ENCODE measurements at regions not wholly inside any gene's neighbourhood (a gene's known extent, or its start where the extent isn't known, plus 50 kb on each side); places are given as distances from the start of the nearest gene placed in this dataset.
"Not testable (repeated sequence)": the region's sequence is repeated elsewhere in the genome, so short reads cannot be mapped to it uniquely, and the experiment has no call there.

DNA sequence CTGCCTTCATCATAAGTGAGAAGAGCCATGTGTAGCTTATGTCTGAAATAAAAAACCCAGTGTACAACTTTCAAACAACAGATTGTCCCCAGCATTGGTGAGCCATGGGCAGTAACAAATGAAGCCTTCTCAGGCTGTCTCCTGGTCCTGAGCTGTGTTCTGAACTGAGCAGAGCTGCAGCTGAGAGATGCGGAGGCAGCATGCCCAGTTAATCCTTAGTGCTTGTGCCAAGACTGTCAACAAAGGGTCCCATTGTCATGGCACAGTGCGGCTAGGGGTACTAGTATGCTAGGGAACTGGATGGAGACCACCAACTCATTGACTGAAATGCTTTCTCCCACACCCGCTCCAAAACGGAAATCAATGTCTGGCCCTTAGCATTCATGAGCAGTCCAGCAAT, 154.3 kb downstream of the RMST start:
- no peak for DNase-seq (ENCODE audit: low read depth in 2 of 2, low spot score in 1 of 2)

DNA sequence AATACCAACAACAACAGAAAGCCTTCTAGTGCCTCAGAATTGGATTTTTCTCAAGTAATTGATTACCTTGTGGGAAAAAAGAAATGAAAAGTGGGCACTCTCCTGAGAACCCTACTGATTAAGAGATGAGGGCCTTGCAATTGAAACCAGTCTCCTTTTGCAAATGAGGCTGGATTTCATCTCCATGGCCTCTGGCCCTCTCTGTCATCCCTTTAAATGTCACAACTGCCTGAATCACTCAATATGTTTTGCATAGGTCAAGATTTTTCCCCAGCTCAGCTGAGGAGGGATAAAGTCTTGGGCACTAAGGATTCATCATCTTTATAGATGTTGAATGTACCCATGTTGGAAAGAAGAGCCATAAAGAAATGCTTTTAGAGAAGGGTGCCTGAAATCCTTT, 166.4 kb downstream of the RMST start:
- no peak for DNase-seq (ENCODE audit: low read depth in 2 of 2, low spot score in 1 of 2)

DNA sequence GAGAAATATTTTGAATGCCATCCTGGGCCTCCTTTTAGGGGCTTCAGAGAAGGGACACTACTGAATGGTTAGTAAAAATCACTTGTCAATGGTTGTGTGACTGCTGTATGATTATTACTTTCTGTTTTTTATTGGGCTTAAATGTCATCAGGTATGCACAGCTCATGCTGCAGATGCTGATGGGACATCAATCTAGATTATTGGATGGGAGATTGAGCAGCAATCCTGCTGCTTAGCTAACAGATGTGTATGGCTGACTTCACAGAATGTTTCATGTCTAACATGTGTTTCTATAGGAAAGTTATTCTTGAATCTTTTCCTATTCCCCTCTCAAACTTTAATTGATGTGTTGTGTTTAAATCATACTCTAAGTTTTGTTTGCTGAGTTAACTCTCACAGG, 166.8 kb downstream of the RMST start:
- DNase-seq (ENCODE audit: low read depth in 2 of 2, low spot score in 1 of 2), result no peak

DNA sequence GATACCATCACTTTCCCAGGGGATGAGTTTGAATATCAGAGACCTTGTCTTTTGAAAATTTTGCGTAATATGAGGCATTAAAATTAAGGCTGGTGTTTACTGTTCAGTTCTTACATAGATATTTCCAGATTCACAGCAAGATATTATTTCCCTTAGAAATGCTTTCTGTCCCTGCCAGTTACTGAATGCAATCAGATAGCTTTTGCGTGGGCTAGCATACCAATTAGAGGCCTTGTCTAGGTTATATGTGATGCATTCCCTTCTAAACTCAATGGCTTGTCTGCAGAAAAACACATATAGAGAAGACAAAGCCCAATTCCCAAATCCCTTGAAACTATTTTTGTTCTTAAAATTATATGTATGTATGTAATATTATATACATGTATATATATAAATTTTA, 167.8 kb downstream of the RMST start:
- DNase-seq (ENCODE audit: low read depth in 2 of 2, low spot score in 1 of 2), result no peak

GRCh38 chr12:97630875-97631274, 168.3 kb downstream of the RMST start:
- DNase-seq (ENCODE audit: low read depth in 2 of 2, low spot score in 1 of 2), result no peak

DNA sequence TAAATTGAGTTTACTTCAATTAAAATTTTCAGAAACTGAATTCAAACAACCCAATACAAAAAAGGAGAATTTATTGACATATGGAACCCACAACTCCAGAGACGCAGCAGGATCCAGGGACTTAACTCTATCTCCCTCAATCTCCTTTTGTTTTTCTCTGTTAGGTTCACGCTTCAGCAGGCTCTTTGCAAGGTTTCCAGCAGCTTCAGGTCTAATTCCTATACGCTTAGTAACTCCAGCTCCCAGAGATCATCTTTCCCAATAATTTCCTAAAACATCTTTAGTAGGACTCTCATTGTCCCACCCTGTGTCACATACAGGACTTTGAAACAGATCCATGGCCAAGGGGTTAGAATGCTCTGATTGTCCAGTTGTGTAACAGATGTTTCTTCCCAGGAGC, 175.2 kb downstream of the RMST start:
- DNase-seq (ENCODE audit: low read depth in 2 of 2, low spot score in 1 of 2), result no peak

GRCh38 chr12:97638739-97639138, 176.1 kb downstream of the RMST start:
- DNase-seq (ENCODE audit: low read depth in 2 of 2, low spot score in 1 of 2), result no peak

GRCh38 chr12:97639702-97640101, 177.1 kb downstream of the RMST start:
- DNase-seq (ENCODE audit: low read depth in 2 of 2, low spot score in 1 of 2), result no peak

DNA sequence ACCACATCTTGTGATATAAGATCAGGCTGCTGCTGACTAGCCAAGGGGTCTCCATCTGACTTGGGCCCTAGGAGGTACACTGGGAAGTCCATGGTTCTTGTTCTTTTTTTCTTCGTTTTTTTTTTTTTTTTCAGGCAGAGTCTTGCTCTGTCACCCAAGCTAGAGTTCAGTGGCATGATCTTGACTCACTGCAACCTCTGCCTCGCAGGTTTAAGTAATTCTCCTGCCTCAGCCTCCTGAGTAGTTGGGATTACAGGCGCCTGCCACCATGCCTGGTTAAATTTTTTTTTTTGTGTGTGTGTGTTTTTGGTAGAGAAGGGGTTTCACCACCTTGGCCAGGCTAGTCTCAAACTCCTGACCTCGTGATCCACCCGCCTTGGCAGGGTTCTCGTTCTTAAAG, 178.2 kb downstream of the RMST start:
- DNase-seq (ENCODE audit: low read depth in 2 of 2, low spot score in 1 of 2), result no peak

DNA sequence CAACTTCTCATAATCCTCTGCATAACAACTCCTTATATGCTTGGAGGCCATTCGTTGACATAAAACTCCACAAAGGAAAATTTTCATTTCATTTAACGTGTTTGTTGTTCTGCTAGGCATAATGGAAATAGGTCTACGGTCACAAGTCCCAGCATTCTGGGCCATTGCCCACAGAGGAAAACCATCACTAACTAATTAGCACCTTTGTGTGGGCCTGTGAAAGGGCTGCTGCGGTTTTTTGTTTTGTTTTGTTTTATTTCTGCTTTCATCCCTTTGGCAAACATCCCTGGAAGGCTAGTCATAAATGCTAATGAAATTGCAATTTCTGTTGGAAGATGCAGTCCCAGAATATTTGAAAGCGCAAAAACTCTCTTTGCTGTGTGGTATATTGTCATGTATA, 180.3 kb downstream of the RMST start:
- no peak for DNase-seq (ENCODE audit: low read depth in 2 of 2, low spot score in 1 of 2)

GRCh38 chr12:97643924-97644323, 181.3 kb downstream of the RMST start:
- no peak for DNase-seq (ENCODE audit: low read depth in 2 of 2, low spot score in 1 of 2)

GRCh38 chr12:97645726-97646125, 183.1 kb downstream of the RMST start:
- DNase-seq (ENCODE audit: low read depth in 2 of 2, low spot score in 1 of 2), result no peak

- DNase-seq (ENCODE audit: low read depth in 2 of 2, low spot score in 1 of 2), result no peak
These were observed 184.5 kb downstream of the RMST start for GRCh38 chr12:97647142-97647541.

GRCh38 chr12:97650242-97650641, 187.6 kb downstream of the RMST start:
- DNase-seq (ENCODE audit: low read depth in 2 of 2, low spot score in 1 of 2), result no peak

- not testable (repeated sequence) for DNase-seq (ENCODE audit: low read depth in 2 of 2, low spot score in 1 of 2)
These were observed 193.9 kb downstream of the RMST start for GRCh38 chr12:97656548-97656947.

- DNase-seq (ENCODE audit: low read depth in 2 of 2, low spot score in 1 of 2), result no peak
These were observed 196.7 kb downstream of the RMST start for GRCh38 chr12:97659117-97659880.

DNA sequence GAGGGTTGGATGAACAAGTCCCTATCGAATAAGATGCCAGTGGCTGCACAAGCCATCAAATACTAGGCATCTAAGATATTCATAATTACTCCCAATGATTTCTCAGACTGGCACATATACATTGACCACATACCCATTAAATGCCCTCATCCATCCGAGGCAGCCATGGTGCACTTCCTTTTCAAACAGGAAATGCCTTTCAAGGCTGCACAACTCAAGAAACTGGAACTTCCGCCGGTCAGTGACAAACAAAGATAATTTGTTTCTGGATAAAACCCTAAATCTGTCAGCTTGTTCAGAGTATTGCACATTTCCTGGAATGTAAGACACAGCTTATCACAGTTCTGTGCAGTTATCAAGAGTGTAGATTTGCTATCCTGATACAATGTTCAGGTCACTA, 203.7 kb downstream of the RMST start:
- no peak for DNase-seq (ENCODE audit: low read depth in 2 of 2, low spot score in 1 of 2)

- DNase-seq (ENCODE audit: low read depth in 2 of 2, low spot score in 1 of 2), result no peak
These were observed 210.3 kb downstream of the RMST start for GRCh38 chr12:97672870-97673269.

DNA sequence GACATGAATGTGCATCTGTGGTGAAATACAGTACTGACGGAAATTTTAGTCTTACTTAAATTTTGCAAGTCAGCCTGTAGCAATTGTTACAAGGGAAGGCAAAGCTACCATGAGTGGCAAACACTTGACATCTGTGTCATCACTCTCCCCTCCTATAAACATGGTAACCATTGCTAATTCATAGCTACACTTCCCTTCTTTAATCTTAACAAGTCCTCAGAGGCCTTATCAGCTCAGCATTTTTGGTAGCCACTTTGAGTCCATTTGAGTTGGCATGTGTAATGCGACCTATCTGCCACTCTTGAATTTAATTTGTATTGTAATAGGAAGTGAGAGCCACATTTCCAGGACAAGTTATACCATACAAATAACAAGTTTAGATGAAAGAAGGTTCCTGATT, 218.1 kb downstream of the RMST start:
- no peak for DNase-seq (ENCODE audit: low read depth in 2 of 2, low spot score in 1 of 2)

DNA sequence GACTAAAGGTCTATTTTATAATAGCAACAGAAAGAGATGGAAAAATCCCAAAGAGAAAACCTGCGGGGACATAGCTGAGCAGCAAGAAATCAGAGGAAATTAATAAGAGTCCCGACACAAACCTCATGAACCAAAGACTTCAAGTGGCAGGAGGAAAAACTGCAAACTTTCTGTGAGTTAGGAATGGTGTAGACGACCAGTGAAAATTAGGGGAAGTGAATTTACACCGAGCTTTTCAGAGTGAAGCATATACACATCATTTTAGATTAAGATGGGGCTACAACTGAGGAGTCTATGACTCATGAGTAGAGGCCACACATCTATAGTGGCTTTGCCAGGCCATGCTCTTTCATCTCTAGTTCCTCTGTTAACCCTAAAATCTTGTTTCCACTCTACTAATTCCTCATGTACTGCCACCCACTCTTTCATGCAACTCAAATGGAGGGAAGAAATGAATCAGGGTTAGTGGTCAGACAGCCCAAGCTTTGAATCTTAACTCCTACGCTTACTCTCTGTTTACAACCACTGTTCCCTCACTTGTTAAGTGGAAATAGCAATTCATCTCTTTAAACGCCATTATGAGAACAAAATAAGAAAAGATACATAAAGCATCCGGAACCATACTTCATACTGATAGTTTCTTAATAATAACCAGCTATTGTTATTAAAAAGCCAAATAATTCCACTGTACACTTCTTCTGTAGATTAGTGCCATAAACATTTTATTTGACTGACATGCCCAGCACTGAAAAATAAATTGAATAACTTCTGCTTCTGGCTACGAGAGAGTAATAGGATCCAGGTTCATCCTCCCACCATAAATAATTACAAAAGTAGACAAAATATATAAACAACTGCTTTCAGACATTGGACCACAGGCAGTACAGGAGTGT, 219.3 kb downstream of the RMST start:
- DNase-seq (ENCODE audit: low read depth in 2 of 2, low spot score in 1 of 2), result no peak

GRCh38 chr12:97685360-97685759, 222.8 kb downstream of the RMST start:
- DNase-seq (ENCODE audit: low read depth in 2 of 2, low spot score in 1 of 2), result no peak

GRCh38 chr12:97701901-97702300, 239.3 kb downstream of the RMST start:
- DNase-seq (ENCODE audit: low read depth in 2 of 2, low spot score in 1 of 2), result no peak
